KMS-11 (cell line): ENCODE measurements at regions not wholly inside any gene's neighbourhood (a gene's known extent, or its start where the extent isn't known, plus 50 kb on each side); places are given as distances from the start of the nearest gene placed in this dataset.

ENCODE experiments used
- H2AFZ ChIP-seq: fragments of 200-600 bp; sonication (generic); 2 replicates; pipeline ENCODE4 v1.6.1; 2016; ENCODE audit warnings: antibody characterized with exemption, mixed run types, low read depth
- H3K27ac ChIP-seq: fragments of 200-600 bp; sonication (generic); 2 replicates; pipeline ENCODE4 v1.6.1; 2016; ENCODE audit warnings: mild to moderate bottlenecking, mixed run types
- H3K27me3 ChIP-seq: fragments of 200-600 bp; sonication (generic); 2 replicates; pipeline ENCODE4 v1.6.1; 2017; ENCODE audit warnings: mild to moderate bottlenecking, low read depth, mixed run types, moderate library complexity; ENCODE audit not compliant: insufficient read depth
- H3K36me3 ChIP-seq: fragments of 200-600 bp; sonication (generic); 2 replicates; pipeline ENCODE4 v1.6.1; 2017; ENCODE audit warnings: mild to moderate bottlenecking, mixed run types; ENCODE audit not compliant: insufficient read depth
- H3K4me1 ChIP-seq: fragments of 200-600 bp; sonication (generic); 2 replicates; pipeline ENCODE4 v1.6.1; 2016; ENCODE audit warnings: mild to moderate bottlenecking, low read depth, mixed run types; ENCODE audit not compliant: poor library complexity, severe bottlenecking
- H3K4me2 ChIP-seq: fragments of 200-600 bp; sonication (generic); 2 replicates; pipeline ENCODE4 v1.7.0; 2016; ENCODE audit warnings: mild to moderate bottlenecking, mixed run types
- H3K4me3 ChIP-seq: fragments of 200-600 bp; sonication (generic); IDR thresholded peaks from 2 replicates; pipeline ENCODE4 v1.6.1; 2017; ENCODE audit warnings: low read depth, low read length, mixed read lengths; ENCODE audit not compliant: insufficient read depth
- H3K79me2 ChIP-seq: fragments of 200-600 bp; sonication (generic); 2 replicates; pipeline ENCODE4 v1.6.1; 2016; ENCODE audit warnings: low read depth, mixed run types; ENCODE audit not compliant: insufficient read depth
- H3K9ac ChIP-seq: fragments of 200-600 bp; sonication (generic); 2 replicates; pipeline ENCODE4 v1.6.1; 2016; ENCODE audit warnings: mild to moderate bottlenecking, mixed run types
- H4K20me1 ChIP-seq: fragments of 200-600 bp; sonication (generic); 2 replicates; pipeline ENCODE4 v1.6.1; 2016; ENCODE audit warnings: mild to moderate bottlenecking, mixed run types; ENCODE audit not compliant: insufficient read depth
- CTCF ChIP-seq: fragments of 200-600 bp; sonication (generic); conservative IDR thresholded peaks from 2 replicates; pipeline ENCODE4 v1.6.1; 2017; ENCODE audit warnings: low read depth, mild to moderate bottlenecking, antibody characterized with exemption, low read length, moderate library complexity, mixed read lengths

GRCh38 chr12:94807951-94808350 lies 157.6 kb upstream of the TMCC3 start:
- Histone ChIP-seq H3K79me2 (no peaks in the 10 kb centered on the region), H3K4me2 (no peak overlapping the region), H3K27ac (no peak overlapping the region)

GRCh38 chr12:94806617-94807016 lies 156.3 kb upstream of the TMCC3 start:
- no peak overlapping the region for H2AFZ ChIP-seq
- H3K4me2 ChIP-seq = no peak overlapping the region
- H3K27me3 ChIP-seq = no peaks in the 10 kb centered on the region
- no peaks in the 10 kb centered on the region for H4K20me1 ChIP-seq
- H3K79me2 ChIP-seq = no peaks in the 10 kb centered on the region
- H3K4me1 ChIP-seq = no peaks in the 10 kb centered on the region
- H3K27ac ChIP-seq = no peak overlapping the region
- no peaks in the 10 kb centered on the region for H3K36me3 ChIP-seq
- TF ChIP-seq CTCF = no peak
- no peak overlapping the region for H3K9ac ChIP-seq
- H3K4me3 ChIP-seq = no peak overlapping the region

More at GRCh38 chr12:94807951-94808350, 157.6 kb upstream of the TMCC3 start:
- H3K36me3 ChIP-seq = no peaks in the 10 kb centered on the region
- H3K4me1 ChIP-seq = peaks cover 8% of the 10 kb centered on the region
- H4K20me1 ChIP-seq = no peaks in the 10 kb centered on the region
- H3K4me3 ChIP-seq = no peak overlapping the region
- H3K9ac ChIP-seq = no peak overlapping the region
- no peak for TF ChIP-seq CTCF
- no peaks in the 10 kb centered on the region for H3K27me3 ChIP-seq
- no peak overlapping the region for H2AFZ ChIP-seq

- Histone ChIP-seq H3K27ac (no peak overlapping the region), H4K20me1 (no peaks in the 10 kb centered on the region), H2AFZ (no peak overlapping the region), H3K36me3 (no peaks in the 10 kb centered on the region), H3K4me2 (no peak overlapping the region), H3K4me3 (no peak overlapping the region), H3K4me1 (no peaks in the 10 kb centered on the region), H3K9ac (no peak overlapping the region), H3K27me3 (no peaks in the 10 kb centered on the region), H3K79me2 (no peaks in the 10 kb centered on the region)
- no peak for TF ChIP-seq CTCF
Observed at GRCh38 chr12:94805749-94806529, 155.6 kb upstream of the TMCC3 start.

- Histone ChIP-seq H3K27me3 (no peaks in the 10 kb centered on the region), H3K36me3 (no peaks in the 10 kb centered on the region), H4K20me1 (no peaks in the 10 kb centered on the region), H3K27ac (no peak overlapping the region), H3K4me2 (no peak overlapping the region), H3K9ac (no peak overlapping the region), H3K4me3 (no peak overlapping the region), H3K4me1 (no peaks in the 10 kb centered on the region), H2AFZ (no peak overlapping the region), H3K79me2 (no peaks in the 10 kb centered on the region)
- no peak for TF ChIP-seq CTCF
Observed at GRCh38 chr12:94803939-94804338, 153.6 kb upstream of the TMCC3 start.
